Mesothelial cell of epicardium (in vitro differentiated cells): ENCODE measurements at regions not wholly inside any gene's neighbourhood (a gene's known extent, or its start where the extent isn't known, plus 50 kb on each side); places are given as distances from the start of the nearest gene placed in this dataset.

Source experiments
- DNase-seq, 2 experiments: peaks; one replicate each; pipeline ENCODE4 v3.0.0; 2021; ENCODE audit warnings: low spot score in 2 of 2; ENCODE audit not compliant: unreplicated experiment in 2 of 2
- H3K27ac Mint-ChIP-seq: 2 replicates; pipeline ENCODE4 v1.8.0; 2021; ENCODE audit warnings: mixed read lengths
- H3K27me3 Mint-ChIP-seq: 2 replicates; pipeline ENCODE4 v1.8.0; 2021; ENCODE audit warnings: low read depth, mixed read lengths
- H3K36me3 Mint-ChIP-seq: 2 replicates; pipeline ENCODE4 v1.8.0; 2021; ENCODE audit warnings: mixed read lengths
- H3K4me1 Mint-ChIP-seq: 2 replicates; pipeline ENCODE4 v1.8.0; 2021; ENCODE audit warnings: mixed read lengths
- H3K4me3 Mint-ChIP-seq: 2 replicates; pipeline ENCODE4 v1.8.0; 2021; ENCODE audit warnings: mild to moderate bottlenecking, moderate library complexity, mixed read lengths
- H3K9me3 Mint-ChIP-seq: 2 replicates; pipeline ENCODE4 v1.8.0; 2021; ENCODE audit warnings: mixed read lengths
- TF ChIP-seq, protein P1 (sequence below): fragments of 200-600 bp; sonication (generic); IDR thresholded peaks from one replicate; pipeline ENCODE4 v1.5.0; 2021; ENCODE audit warnings: antibody characterized with exemption; ENCODE audit not compliant: unreplicated experiment

GRCh38 chr3:468172-468571, 271.6 kb downstream of the CHL1 start:
- no peak overlapping the region for H3K27ac Mint-ChIP-seq
- TF ChIP-seq, protein P1, sequence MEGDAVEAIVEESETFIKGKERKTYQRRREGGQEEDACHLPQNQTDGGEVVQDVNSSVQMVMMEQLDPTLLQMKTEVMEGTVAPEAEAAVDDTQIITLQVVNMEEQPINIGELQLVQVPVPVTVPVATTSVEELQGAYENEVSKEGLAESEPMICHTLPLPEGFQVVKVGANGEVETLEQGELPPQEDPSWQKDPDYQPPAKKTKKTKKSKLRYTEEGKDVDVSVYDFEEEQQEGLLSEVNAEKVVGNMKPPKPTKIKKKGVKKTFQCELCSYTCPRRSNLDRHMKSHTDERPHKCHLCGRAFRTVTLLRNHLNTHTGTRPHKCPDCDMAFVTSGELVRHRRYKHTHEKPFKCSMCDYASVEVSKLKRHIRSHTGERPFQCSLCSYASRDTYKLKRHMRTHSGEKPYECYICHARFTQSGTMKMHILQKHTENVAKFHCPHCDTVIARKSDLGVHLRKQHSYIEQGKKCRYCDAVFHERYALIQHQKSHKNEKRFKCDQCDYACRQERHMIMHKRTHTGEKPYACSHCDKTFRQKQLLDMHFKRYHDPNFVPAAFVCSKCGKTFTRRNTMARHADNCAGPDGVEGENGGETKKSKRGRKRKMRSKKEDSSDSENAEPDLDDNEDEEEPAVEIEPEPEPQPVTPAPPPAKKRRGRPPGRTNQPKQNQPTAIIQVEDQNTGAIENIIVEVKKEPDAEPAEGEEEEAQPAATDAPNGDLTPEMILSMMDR: peak; percentile 62
- no peak overlapping the region for H3K4me3 Mint-ChIP-seq
- peaks cover 2% of the 10 kb centered on the region for H3K27me3 Mint-ChIP-seq
- peaks cover 5% of the 10 kb centered on the region for H3K4me1 Mint-ChIP-seq
- no peaks in the 10 kb centered on the region for H3K36me3 Mint-ChIP-seq
- no peak for DNase-seq
- peaks cover 12% of the 10 kb centered on the region for H3K9me3 Mint-ChIP-seq

GRCh38 chr3:473033-473800, 276.7 kb downstream of the CHL1 start:
- peaks cover 1% of the 10 kb centered on the region for H3K4me1 Mint-ChIP-seq
- no peak overlapping the region for H3K27ac Mint-ChIP-seq
- no peaks in the 10 kb centered on the region for H3K27me3 Mint-ChIP-seq
- TF ChIP-seq, protein P1: no peak
- H3K9me3 Mint-ChIP-seq: peaks cover 21% of the 10 kb centered on the region
- DNase-seq: no peak
- no peaks in the 10 kb centered on the region for H3K36me3 Mint-ChIP-seq
- no peak overlapping the region for H3K4me3 Mint-ChIP-seq

GRCh38 chr3:474828-475227, 278.3 kb downstream of the CHL1 start:
- TF ChIP-seq, protein P1: no peak
- no peak for DNase-seq
- H3K9me3 Mint-ChIP-seq: peaks cover 22% of the 10 kb centered on the region
- H3K4me1 Mint-ChIP-seq: no peaks in the 10 kb centered on the region
- H3K36me3 Mint-ChIP-seq: no peaks in the 10 kb centered on the region
- H3K27ac Mint-ChIP-seq: no peak overlapping the region
- no peaks in the 10 kb centered on the region for H3K27me3 Mint-ChIP-seq
- H3K4me3 Mint-ChIP-seq: no peak overlapping the region

DNA sequence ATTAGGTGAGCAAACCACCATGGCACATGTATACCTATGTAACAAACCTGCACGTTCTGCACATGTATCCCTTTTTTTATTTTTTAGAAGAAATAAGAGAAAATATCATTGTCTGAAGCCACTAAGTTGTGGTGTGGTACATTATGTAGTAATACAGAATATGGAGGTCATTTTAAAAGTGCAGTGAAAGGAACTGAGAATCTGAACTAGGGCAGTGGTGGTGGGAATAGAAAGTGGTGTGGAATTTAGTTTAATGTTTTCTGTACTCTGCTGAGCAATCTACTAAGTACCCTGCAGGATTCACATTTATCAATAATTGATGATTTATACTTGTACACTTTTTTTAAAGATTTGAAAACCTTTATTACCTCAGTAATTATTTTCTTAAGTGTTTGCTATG, 283.5 kb downstream of the CHL1 start:
- H3K27ac Mint-ChIP-seq: peak overlapping the region; percentile 74
- H3K4me1 Mint-ChIP-seq: peaks cover 25% of the 10 kb centered on the region

GRCh38 chr3:481111-481510, 284.5 kb downstream of the CHL1 start:
- TF ChIP-seq, protein P1: no peak
- peaks cover 25% of the 10 kb centered on the region for H3K4me1 Mint-ChIP-seq
- peak overlapping the region; percentile 74 for H3K27ac Mint-ChIP-seq
- peaks cover 14% of the 10 kb centered on the region for H3K9me3 Mint-ChIP-seq
- no peak for DNase-seq
- H3K27me3 Mint-ChIP-seq: no peaks in the 10 kb centered on the region
- H3K36me3 Mint-ChIP-seq: no peaks in the 10 kb centered on the region
- no peak overlapping the region for H3K4me3 Mint-ChIP-seq

More for the DNA sequence above, 283.5 kb downstream of the CHL1 start:
- no peak overlapping the region for H3K4me3 Mint-ChIP-seq
- no peaks in the 10 kb centered on the region for H3K36me3 Mint-ChIP-seq
- no peaks in the 10 kb centered on the region for H3K27me3 Mint-ChIP-seq
- TF ChIP-seq, protein P1: no peak
- DNase-seq: no peak
- peaks cover 14% of the 10 kb centered on the region for H3K9me3 Mint-ChIP-seq
